ENCODE measurements at regions not wholly inside any gene's neighbourhood (a gene's known extent, or its start where the extent isn't known, plus 50 kb on each side); places are given as distances from the start of the nearest gene placed in this dataset.

GRCh38 chr6:79775222-79775621, 144.1 kb downstream of the SH3BGRL2 start:
- Histone ChIP-seq H3K14ac (replicated peaks; ENCODE audit: low read depth, low read length) (no peak overlapping the region), H3K56ac (ENCODE audit: extremely low read depth, insufficient read depth, low read length) (no peak overlapping the region), H2BK20ac (ENCODE audit: low read depth, low read length) (no peak overlapping the region), H2BK120ac (ENCODE audit: low read depth, low read length) (no peak overlapping the region), H2AK9ac (replicated peaks; ENCODE audit: low read depth, low read length, poor library complexity) (no peak overlapping the region), H3K27ac (ENCODE audit: insufficient read depth, low read length) (no peak overlapping the region), H3K23ac (ENCODE audit: low read depth, low read length) (no peak overlapping the region), H4K8ac (ENCODE audit: low read depth in 2 of 2, low read length in 2 of 2) (no peak overlapping the region), H3K4me3 (ENCODE audit: insufficient read depth, low read depth, low read length) (no peak overlapping the region), H3K36me3 (ENCODE audit: control insufficient read depth, insufficient read depth, low read length) (no peaks in the 10 kb centered on the region), H4K91ac (ENCODE audit: insufficient read depth, low read depth, low read length) (no peak overlapping the region), H2AFZ (replicated peaks; ENCODE audit: low read length, poor library complexity) (no peak overlapping the region), H2BK5ac (ENCODE audit: low read depth, low read length, poor library complexity, severe bottlenecking) (no peak overlapping the region), H4K20me1 (ENCODE audit: insufficient read depth, low read length) (no peaks in the 10 kb centered on the region), H3K79me1 (ENCODE audit: low read depth in 1 of 2, low read length in 2 of 2) (no peaks in the 10 kb centered on the region), H3K18ac (ENCODE audit: low read depth, low read length) (no peak overlapping the region), H3K9me1 (ENCODE audit: insufficient read depth, low read length) (no peaks in the 10 kb centered on the region), H3K9ac (ENCODE audit: low read depth, low read length) (no peak overlapping the region), H2AK5ac (ENCODE audit: low read depth, low read length) (no peak overlapping the region), H4K5ac (ENCODE audit: low read depth, low read length) (no peak overlapping the region), H3K4ac (ENCODE audit: low read depth, low read length) (no peak overlapping the region), H2BK15ac (ENCODE audit: low read depth, low read length) (no peak overlapping the region), H3K9me3 (ENCODE audit: control insufficient read depth, insufficient read depth, low read length) (no peaks in the 10 kb centered on the region), H3K27me3 (ENCODE audit: control insufficient read depth, insufficient read depth, low read length) (peaks cover 5% of the 10 kb centered on the region; the same call in 1 of the 2 replicates), H3K4me2 (ENCODE audit: low read depth, low read length) (no peak overlapping the region), H3K4me1 (ENCODE audit: control insufficient read depth, insufficient read depth, low read length) (no peaks in the 10 kb centered on the region)
- no TSS peak for BruUV-seq (replicated peaks)
- dilution Hi-C loops (cut with HindIII; ENCODE audit: low sequenced_read_pairs, unreplicated experiment) (no loop called here), in situ Hi-C loops (cut with MboI; ENCODE audit: low sequenced_read_pairs) (no loop called here), intact Hi-C loops (cut with micrococcal nuclease) (no loop called here)
- WGBS, 2 experiments (ENCODE audit: extremely low coverage in 2 of 2, insufficient read length in 1 of 2) = no CpG with 5 or more reads among the region's 3 CpGs
- TF ChIP-seq CEBPB (IDR thresholded peaks at IDR 0.05; ENCODE audit: low read depth, low read length) (no peak), MAFK (IDR thresholded peaks at IDR 0.05; ENCODE audit: low read depth, low read length) (no peak), RAD21 (IDR thresholded peaks at IDR 0.05; ENCODE audit: low read length) (no peak), BHLHE40 (IDR thresholded peaks at IDR 0.05; ENCODE audit: low read depth, low read length) (no peak), RFX5 (IDR thresholded peaks at IDR 0.05; ENCODE audit: low read depth, low read length) (no peak), ELK1 (IDR thresholded peaks at IDR 0.05; ENCODE audit: borderline replicate concordance, low read depth, low read length) (no peak), FOS (IDR thresholded peaks at IDR 0.05; ENCODE audit: low read depth, low read length) (no peak), CTCF (conservative IDR thresholded peaks at IDR 0.05; ENCODE audit: low read depth, low read length) (no peak), NFE2L2 (IDR thresholded peaks at IDR 0.05; ENCODE audit: low read depth, low read length) (no peak), MAZ (IDR thresholded peaks at IDR 0.05; ENCODE audit: borderline replicate concordance, low read depth, low read length) (no peak), SMC3 (IDR thresholded peaks at IDR 0.05; ENCODE audit: low read depth, low read length) (no peak), USF2 (IDR thresholded peaks at IDR 0.05; ENCODE audit: low read depth, low read length) (no peak), POLR2A (IDR thresholded peaks at IDR 0.05; ENCODE audit: low read depth, low read length) (no peak), RCOR1 (IDR thresholded peaks at IDR 0.05; ENCODE audit: insufficient replicate concordance, low read length) (no peak), MXI1 (IDR thresholded peaks at IDR 0.05; ENCODE audit: borderline replicate concordance, low read depth, low read length) (no peak)
- ATAC-seq (ENCODE audit: low read depth) = no peak
- DNase-seq = no peak
- ChIA-PET POLR2A (ENCODE audit: unreplicated experiment) (no interaction called here), CTCF (no interaction called here)
